OCI-LY3 (cell line): ENCODE measurements at regions not wholly inside any gene's neighbourhood (a gene's known extent, or its start where the extent isn't known, plus 50 kb on each side); places are given as distances from the start of the nearest gene placed in this dataset.

Experiments
- H2AFZ ChIP-seq: fragments of 200-600, 300-600 bp; shearing (Covaris generic); 2 replicates; pipeline ENCODE4 v1.6.0; 2014; ENCODE audit warnings: antibody characterized with exemption, low read depth, low read length
- H3K27ac ChIP-seq: fragments of 200-600, 300-600 bp; sonication (generic); 2 replicates; pipeline ENCODE4 v1.5.1; 2014; ENCODE audit warnings: mild to moderate bottlenecking, low read length, moderate library complexity, mixed read lengths
- H3K27me3 ChIP-seq: fragments of 200-600, 300-600 bp; sonication (generic); 2 replicates; pipeline ENCODE4 v1.6.1; 2014; ENCODE audit warnings: low read depth, low read length, mixed read lengths
- H3K36me3 ChIP-seq: fragments of 200-600, 300-600 bp; sonication (generic); replicated peaks from 2 replicates; pipeline ENCODE3; 2014; ENCODE audit warnings: low read depth, low read length, mixed read lengths
- H3K4me1 ChIP-seq: fragments of 300-600, 200-600 bp; sonication (generic); 2 replicates; pipeline ENCODE4 v1.6.1; 2014; ENCODE audit warnings: low read length, mixed read lengths
- H3K4me2 ChIP-seq: fragments of 200-600, 300-600 bp; sonication (generic); 2 replicates; pipeline ENCODE4 v1.6.1; 2014; ENCODE audit warnings: low read length, mixed read lengths
- H3K4me3 ChIP-seq: fragments of 300-600, 200-600 bp; sonication (generic); 2 replicates; pipeline ENCODE4 v1.5.1; 2014; ENCODE audit warnings: antibody characterized with exemption, mild to moderate bottlenecking, low read length, moderate library complexity
- H3K79me2 ChIP-seq: fragments of 300-600, 200-600 bp; shearing (Covaris generic); 2 replicates; pipeline ENCODE4 v1.6.1; 2014; ENCODE audit warnings: mild to moderate bottlenecking, low read length, mixed read lengths
- H3K9ac ChIP-seq: fragments of 300-600, 200-600 bp; shearing (Covaris generic); 2 replicates; pipeline ENCODE4 v1.6.0; 2014; ENCODE audit warnings: mild to moderate bottlenecking, low read length, moderate library complexity
- H3K9me3 ChIP-seq: fragments of 200-600, 300-600 bp; shearing (Covaris generic); 2 replicates; pipeline ENCODE4 v1.6.1; 2014; ENCODE audit warnings: low read length, mixed read lengths; ENCODE audit not compliant: insufficient read depth
- H4K20me1 ChIP-seq: fragments of 200-600, 300-600 bp; sonication (generic); 2 replicates; pipeline ENCODE4 v1.6.1; 2016; ENCODE audit warnings: low read length, mixed read lengths; ENCODE audit not compliant: insufficient read depth
- EZH2phosphoT487 ChIP-seq: fragments of 200-600 bp; shearing (Covaris generic); IDR thresholded peaks from 2 replicates; pipeline ENCODE4 v1.6.1; 2018; ENCODE audit warnings: antibody characterized with exemption, mixed run types, low read depth
- TF ChIP-seq, protein P1 (sequence below): fragments of 200-600, 300-600 bp; sonication (generic); IDR thresholded peaks from 2 replicates; pipeline ENCODE4 v1.5.1; 2014; ENCODE audit warnings: antibody characterized with exemption, low read length, low read depth

DNA sequence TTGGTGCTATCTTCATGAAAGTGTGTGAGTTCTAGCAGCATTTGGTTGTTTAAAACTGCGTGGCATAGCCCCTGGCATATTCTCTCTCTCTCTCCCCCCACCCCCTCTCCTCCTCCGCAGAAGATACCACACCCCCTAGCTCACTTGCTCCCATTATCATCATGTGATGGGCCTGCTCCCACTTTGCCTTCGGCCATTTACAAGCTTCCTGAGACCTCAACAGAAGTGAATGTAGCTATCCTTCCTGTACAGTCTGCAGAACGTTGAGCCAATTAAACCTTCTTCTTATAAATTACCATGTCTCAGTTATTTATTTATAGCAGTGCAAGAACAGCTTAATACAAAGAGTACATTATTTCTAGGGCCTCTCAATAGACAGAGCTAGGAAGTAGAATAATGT lies 1032.5 kb upstream of the CADM2 start:
- Histone ChIP-seq H3K27ac (no peak overlapping the region), H3K36me3 (peaks cover 12% of the 10 kb centered on the region), H3K4me3 (no peak overlapping the region), H3K27me3 (no peaks in the 10 kb centered on the region), H3K9me3 (peaks cover 17% of the 10 kb centered on the region), H3K9ac (no peak overlapping the region), H3K4me2 (no peak overlapping the region), H4K20me1 (no peaks in the 10 kb centered on the region), H2AFZ (no peak overlapping the region), H3K4me1 (no peaks in the 10 kb centered on the region), H3K79me2 (no peaks in the 10 kb centered on the region)
- no peak for TF ChIP-seq EZH2phosphoT487
- TF ChIP-seq, protein P1, sequence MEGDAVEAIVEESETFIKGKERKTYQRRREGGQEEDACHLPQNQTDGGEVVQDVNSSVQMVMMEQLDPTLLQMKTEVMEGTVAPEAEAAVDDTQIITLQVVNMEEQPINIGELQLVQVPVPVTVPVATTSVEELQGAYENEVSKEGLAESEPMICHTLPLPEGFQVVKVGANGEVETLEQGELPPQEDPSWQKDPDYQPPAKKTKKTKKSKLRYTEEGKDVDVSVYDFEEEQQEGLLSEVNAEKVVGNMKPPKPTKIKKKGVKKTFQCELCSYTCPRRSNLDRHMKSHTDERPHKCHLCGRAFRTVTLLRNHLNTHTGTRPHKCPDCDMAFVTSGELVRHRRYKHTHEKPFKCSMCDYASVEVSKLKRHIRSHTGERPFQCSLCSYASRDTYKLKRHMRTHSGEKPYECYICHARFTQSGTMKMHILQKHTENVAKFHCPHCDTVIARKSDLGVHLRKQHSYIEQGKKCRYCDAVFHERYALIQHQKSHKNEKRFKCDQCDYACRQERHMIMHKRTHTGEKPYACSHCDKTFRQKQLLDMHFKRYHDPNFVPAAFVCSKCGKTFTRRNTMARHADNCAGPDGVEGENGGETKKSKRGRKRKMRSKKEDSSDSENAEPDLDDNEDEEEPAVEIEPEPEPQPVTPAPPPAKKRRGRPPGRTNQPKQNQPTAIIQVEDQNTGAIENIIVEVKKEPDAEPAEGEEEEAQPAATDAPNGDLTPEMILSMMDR: no peak

DNA sequence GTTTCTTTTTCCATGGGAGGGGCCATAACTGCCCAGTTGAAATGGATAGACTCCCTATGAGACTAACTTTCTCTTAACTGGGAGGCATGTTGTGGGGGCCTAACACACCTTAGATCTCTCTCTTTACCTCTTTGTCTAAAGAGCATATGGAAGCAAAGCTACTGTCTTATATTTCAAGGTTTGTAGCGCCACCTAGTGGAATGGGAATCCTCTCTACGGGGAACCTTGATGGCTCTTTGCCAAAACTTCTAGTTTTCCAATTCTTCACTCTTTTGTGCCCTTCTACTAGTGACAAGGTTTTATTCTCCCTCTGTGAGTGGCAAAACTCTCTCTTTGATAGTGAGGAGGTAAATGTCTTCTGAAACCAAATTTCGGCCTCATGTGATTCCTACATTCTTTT lies 1030.4 kb upstream of the CADM2 start:
- no peak overlapping the region for H3K4me3 ChIP-seq
- H3K4me1 ChIP-seq: no peaks in the 10 kb centered on the region
- H3K9me3 ChIP-seq: peaks cover 17% of the 10 kb centered on the region
- H3K79me2 ChIP-seq: no peaks in the 10 kb centered on the region
- H3K27ac ChIP-seq: no peak overlapping the region
- no peaks in the 10 kb centered on the region for H4K20me1 ChIP-seq
- H3K36me3 ChIP-seq: peaks cover 12% of the 10 kb centered on the region
- H3K4me2 ChIP-seq: no peak overlapping the region
- TF ChIP-seq, protein P1: peak; percentile 55
- no peak for TF ChIP-seq EZH2phosphoT487
- no peak overlapping the region for H2AFZ ChIP-seq
- H3K27me3 ChIP-seq: no peaks in the 10 kb centered on the region
- H3K9ac ChIP-seq: no peak overlapping the region

DNA sequence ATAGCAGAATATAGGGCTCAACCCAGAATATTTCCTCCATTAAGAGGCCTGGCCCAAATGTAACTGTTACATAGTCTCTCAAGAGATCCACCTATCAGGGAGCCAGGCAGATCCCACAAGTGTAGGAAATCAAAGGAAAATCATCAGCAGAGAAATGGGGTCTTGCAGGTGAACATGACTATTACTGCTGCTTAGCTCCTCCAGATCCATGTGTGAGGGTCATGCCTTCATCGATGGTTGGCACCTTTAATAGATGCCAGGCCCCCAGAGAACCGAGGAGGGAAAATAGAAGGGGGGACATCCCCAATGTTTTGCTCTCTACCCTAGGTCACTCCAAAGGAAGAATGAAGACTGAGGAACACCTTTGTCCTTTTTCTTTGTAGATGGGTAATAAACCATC lies 1029.9 kb upstream of the CADM2 start:
- peaks cover 12% of the 10 kb centered on the region for H3K36me3 ChIP-seq
- no peaks in the 10 kb centered on the region for H3K4me1 ChIP-seq
- H3K4me2 ChIP-seq: no peak overlapping the region
- H3K9me3 ChIP-seq: peaks cover 17% of the 10 kb centered on the region
- H2AFZ ChIP-seq: no peak overlapping the region
- no peaks in the 10 kb centered on the region for H3K79me2 ChIP-seq
- H3K4me3 ChIP-seq: no peak overlapping the region
- H3K27ac ChIP-seq: no peak overlapping the region
- no peaks in the 10 kb centered on the region for H4K20me1 ChIP-seq
- H3K27me3 ChIP-seq: no peaks in the 10 kb centered on the region
- no peak overlapping the region for H3K9ac ChIP-seq
- TF ChIP-seq, protein P1: no peak
- TF ChIP-seq EZH2phosphoT487: no peak

DNA sequence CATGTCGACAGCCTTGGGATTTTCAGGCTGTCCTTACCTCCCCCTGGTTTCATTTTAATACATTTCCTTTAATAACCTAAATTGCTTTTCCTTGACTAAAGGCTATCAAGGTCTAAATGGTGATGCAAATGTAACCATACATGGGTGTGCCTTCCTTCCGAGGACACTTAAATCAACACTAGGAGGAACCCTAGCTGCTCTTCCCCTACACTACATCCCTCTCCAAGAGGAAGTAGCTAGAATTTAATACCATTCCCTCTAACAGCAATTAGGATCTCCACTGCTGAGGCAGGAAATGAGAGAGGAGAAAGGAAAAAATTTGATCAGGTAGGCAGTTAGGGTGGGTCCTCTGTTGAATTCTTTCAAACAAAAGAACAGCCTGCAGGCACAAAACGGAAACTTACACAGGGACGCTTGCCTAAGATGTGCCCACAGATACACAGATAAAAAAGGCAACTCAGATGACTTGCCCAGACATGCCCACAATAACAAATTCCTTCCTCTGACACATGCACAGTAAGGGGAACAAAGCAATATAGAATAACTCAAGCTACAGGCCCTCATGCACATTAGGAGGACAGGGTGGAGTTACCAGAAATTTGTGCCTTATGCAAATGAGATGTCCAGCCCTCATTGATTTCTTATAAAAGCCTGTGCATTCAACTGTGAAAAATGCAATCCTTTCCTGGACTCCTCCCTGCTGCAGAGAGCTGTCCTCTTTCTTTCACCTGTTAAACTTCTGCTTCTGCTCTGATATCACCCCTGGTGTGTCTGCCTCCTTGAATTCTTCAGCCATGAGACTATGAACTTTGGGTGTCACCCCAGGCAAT lies 1024.4 kb upstream of the CADM2 start:
- no peak overlapping the region for H3K4me2 ChIP-seq
- peaks cover 6% of the 10 kb centered on the region for H3K9me3 ChIP-seq
- H4K20me1 ChIP-seq: no peaks in the 10 kb centered on the region
- no peaks in the 10 kb centered on the region for H3K27me3 ChIP-seq
- no peaks in the 10 kb centered on the region for H3K79me2 ChIP-seq
- no peak overlapping the region for H3K27ac ChIP-seq
- H3K9ac ChIP-seq: no peak overlapping the region
- H3K36me3 ChIP-seq: peaks cover under 1% of the 10 kb centered on the region
- no peaks in the 10 kb centered on the region for H3K4me1 ChIP-seq
- H3K4me3 ChIP-seq: no peak overlapping the region
- no peak overlapping the region for H2AFZ ChIP-seq
- no peak for TF ChIP-seq EZH2phosphoT487
- TF ChIP-seq, protein P1: no peak
